ENCODE measurements at regions not wholly inside any gene's neighbourhood (a gene's known extent, or its start where the extent isn't known, plus 50 kb on each side); places are given as distances from the start of the nearest gene placed in this dataset.

DNA sequence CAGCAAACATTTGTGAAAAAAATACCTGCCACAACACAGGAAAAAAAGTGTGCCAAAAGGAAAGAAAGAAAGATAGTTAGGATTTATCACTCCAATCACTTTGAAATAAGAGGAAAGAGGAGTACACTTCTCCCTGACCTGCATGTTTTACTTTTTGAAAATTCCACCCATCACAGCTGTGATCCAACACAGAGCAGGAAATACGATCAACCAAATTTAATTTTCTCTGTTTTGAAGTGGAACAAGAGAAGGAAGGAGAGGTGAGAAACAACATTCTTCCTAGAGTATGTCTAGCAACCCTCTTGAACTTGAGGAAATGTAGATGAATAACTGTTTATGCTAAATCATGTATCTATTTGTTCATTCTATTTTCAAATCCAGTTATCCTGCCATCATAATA lies 284.7 kb upstream of the SYT1 start:
- TF ChIP-seq, protein P1, sequence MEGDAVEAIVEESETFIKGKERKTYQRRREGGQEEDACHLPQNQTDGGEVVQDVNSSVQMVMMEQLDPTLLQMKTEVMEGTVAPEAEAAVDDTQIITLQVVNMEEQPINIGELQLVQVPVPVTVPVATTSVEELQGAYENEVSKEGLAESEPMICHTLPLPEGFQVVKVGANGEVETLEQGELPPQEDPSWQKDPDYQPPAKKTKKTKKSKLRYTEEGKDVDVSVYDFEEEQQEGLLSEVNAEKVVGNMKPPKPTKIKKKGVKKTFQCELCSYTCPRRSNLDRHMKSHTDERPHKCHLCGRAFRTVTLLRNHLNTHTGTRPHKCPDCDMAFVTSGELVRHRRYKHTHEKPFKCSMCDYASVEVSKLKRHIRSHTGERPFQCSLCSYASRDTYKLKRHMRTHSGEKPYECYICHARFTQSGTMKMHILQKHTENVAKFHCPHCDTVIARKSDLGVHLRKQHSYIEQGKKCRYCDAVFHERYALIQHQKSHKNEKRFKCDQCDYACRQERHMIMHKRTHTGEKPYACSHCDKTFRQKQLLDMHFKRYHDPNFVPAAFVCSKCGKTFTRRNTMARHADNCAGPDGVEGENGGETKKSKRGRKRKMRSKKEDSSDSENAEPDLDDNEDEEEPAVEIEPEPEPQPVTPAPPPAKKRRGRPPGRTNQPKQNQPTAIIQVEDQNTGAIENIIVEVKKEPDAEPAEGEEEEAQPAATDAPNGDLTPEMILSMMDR (IDR thresholded peaks at IDR 0.05; ENCODE audit: low read depth, low read length, missing control alignments), result no peak
- no peak for DNase-seq (ENCODE audit: extremely low read depth, low read depth)
- H3K4me3 ChIP-seq (replicated peaks; ENCODE audit: low read depth, low read length), result no peak overlapping the region

DNA sequence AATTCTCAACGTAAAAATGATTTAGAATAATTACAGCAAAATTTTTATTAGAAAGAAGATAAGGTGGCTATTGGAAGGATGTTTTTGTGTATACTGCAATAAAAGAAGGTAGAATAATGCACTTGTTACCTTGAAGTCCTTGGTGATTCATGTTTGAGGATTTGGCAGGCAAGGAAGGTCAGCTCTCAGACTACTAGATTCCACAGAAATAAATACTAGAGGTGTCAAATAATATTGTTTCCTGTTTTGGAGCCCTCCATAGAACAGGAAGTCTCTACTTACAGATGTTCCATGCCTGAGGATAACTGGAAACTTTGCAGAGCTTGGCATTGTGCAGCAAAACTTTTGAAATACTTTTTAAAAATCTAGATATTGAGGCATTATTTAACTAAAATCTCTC lies 284.3 kb upstream of the SYT1 start:
- TF ChIP-seq, protein P1 (IDR thresholded peaks at IDR 0.05; ENCODE audit: low read depth, low read length, missing control alignments), result no peak
- no peak overlapping the region for H3K4me3 ChIP-seq (replicated peaks; ENCODE audit: low read depth, low read length)
- no peak for DNase-seq (ENCODE audit: extremely low read depth, low read depth)

DNA sequence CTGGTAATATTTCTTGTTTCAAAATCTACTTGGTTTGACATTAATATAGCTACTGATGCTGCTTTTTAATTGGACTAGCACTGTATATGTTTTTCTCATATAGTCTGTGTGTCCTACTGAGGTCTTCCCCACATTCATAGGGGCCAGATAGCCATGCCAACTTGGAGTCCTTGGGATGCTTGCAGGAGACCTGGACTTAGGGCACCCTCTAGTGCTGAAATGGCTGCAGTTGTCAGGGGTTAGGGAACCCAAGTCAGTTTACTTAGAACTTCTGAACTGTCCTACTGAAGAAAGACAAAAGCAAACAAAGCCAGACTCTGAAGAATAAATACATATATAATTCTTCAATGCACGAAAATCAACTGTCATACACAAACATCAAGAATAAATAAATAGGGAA lies 279.9 kb upstream of the SYT1 start:
- TF ChIP-seq, protein P1 (IDR thresholded peaks at IDR 0.05; ENCODE audit: low read depth, low read length, missing control alignments), result peak; percentile 39
- DNase-seq (ENCODE audit: extremely low read depth, low read depth), result peak; percentile 4
- H3K4me3 ChIP-seq (replicated peaks; ENCODE audit: low read depth, low read length), result no peak overlapping the region

DNA sequence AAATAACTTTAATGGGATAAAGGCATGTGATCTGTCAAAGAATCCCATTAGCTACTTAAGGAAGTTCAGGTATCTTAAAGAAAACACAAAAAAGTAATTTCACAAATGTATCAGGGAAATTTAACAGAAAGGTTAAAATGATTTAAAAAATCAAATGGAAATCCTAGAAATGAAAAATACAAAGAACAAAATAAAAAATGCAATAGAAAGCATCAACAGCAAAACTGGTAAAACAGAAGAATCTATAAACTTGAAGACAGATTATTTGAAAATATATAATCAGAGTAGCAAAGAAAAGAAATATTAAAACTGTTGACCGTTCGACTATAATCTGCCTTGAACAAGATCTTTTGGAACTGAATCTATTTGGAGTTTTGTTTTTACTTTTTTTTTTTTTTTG lies 279.4 kb upstream of the SYT1 start:
- no peak overlapping the region for H3K4me3 ChIP-seq (replicated peaks; ENCODE audit: low read depth, low read length)
- no peak for DNase-seq (ENCODE audit: extremely low read depth, low read depth)
- TF ChIP-seq, protein P1 (IDR thresholded peaks at IDR 0.05; ENCODE audit: low read depth, low read length, missing control alignments), result no peak

DNA sequence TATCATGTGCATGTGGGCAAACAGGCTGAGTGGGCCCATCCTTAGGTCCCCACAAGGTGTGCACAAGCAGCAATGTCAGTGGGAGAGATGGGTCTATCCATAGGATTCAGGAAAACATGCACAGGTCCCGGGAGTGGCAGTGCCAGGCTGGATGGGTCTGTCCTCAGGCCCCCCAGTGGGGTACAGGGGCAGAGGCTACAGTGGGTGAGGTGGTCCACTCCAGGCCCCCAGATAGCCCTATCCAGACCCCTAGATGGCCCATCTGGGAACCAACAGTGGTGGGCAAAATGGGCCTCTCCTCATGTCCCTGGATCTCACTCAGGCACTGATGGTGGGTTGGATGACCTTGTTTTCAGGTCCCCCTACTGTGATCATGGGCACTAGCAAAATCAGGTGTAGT lies 277.8 kb upstream of the SYT1 start:
- TF ChIP-seq, protein P1 (IDR thresholded peaks at IDR 0.05; ENCODE audit: low read depth, low read length, missing control alignments), result no peak
- no peak overlapping the region for H3K4me3 ChIP-seq (replicated peaks; ENCODE audit: low read depth, low read length)
- DNase-seq (ENCODE audit: extremely low read depth, low read depth), result no peak

DNA sequence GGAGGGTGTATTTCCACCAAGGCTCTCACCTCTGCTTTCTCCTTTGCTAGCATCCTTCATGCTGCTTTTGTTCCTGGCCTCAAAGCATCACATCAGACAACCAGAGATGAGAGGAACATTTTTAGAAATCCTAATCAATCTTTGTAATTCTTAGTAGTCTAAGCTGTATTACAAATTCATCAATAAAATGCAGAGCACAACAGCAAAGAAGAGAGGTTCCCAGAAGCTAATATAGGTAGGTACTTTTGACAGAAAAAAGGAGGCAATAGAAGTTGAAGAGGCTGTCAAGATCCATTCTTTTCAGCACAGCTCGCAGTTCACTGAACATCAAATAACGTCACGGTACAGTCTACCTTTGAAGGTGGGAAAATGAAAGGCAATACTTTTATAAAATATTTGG lies 265.2 kb upstream of the SYT1 start:
- DNase-seq (ENCODE audit: extremely low read depth, low read depth), result no peak
- TF ChIP-seq, protein P1 (IDR thresholded peaks at IDR 0.05; ENCODE audit: low read depth, low read length, missing control alignments), result no peak
- no peak overlapping the region for H3K4me3 ChIP-seq (replicated peaks; ENCODE audit: low read depth, low read length)

DNA sequence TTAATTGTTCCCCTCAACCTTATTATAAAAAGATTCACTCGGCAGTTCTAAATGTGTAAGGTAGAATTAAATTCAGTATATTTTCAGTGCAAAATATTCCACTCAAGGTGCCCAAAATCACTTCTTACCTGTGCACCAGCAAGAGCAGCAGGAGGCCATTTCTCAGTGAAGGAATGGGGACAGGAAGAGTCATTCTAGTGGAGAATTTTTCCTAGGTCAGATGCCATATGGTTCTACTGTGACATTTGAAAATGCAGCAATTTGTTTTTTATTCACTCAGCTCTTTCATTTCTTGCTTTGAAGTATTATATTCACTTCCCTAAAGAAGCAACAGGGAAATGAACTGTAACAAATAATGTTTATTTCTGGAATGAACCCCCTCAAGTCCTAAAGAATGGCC lies 264.0 kb upstream of the SYT1 start:
- DNase-seq (ENCODE audit: extremely low read depth, low read depth), result no peak
- no peak overlapping the region for H3K4me3 ChIP-seq (replicated peaks; ENCODE audit: low read depth, low read length)
- TF ChIP-seq, protein P1 (IDR thresholded peaks at IDR 0.05; ENCODE audit: low read depth, low read length, missing control alignments), result no peak

Measured in HFF-Myc (cell line).